Transverse colon (tissue), 3 donors: ENCODE measurements at regions not wholly inside any gene's neighbourhood (a gene's known extent, or its start where the extent isn't known, plus 50 kb on each side); places are given as distances from the start of the nearest gene placed in this dataset.

Experiments used
- EP300 ChIP-seq: sonication (generic); formaldehyde crosslinking; IDR thresholded peaks from one replicate; pipeline ENCODE4 v1.6.1; 2017; ENCODE audit warnings: antibody characterized with exemption, low read depth
- TF ChIP-seq, protein P1 (sequence below), 5 experiments: fragments of 200-600 bp in 3 of 5; fragments of 450-650 bp in 2 of 5; sonication (generic) in 3 of 5; IDR thresholded peaks; 1 replicate in 2 of 5; 2 replicates in 3 of 5; pipeline ENCODE4 v1.5.1; 2016 to 2017; ENCODE audit warnings: antibody characterized with exemption in 5 of 5, inconsistent platforms in 3 of 5, mild to moderate bottlenecking in 2 of 5, moderate library complexity in 1 of 5

DNA sequence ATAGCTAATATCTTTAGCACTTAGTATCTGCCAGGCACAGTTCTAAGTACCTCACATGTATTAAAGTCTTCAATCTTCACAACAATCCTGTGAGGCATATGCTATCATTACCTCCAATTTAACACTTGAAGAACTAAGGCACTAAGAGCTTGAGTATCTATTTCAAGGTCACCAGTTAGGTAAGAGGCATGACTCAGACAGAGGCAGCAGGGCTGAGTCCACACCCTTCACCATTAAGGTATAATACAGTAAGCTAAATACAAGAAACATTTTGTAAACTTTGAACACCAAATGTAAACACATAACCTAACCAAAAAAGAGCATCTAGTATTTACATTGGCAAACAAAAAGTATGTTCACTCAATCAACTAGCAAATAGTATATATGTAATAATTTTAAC is 1410.9 kb downstream of the PCDH18 start:
- TF ChIP-seq EP300 = no peak
- TF ChIP-seq, protein P1, sequence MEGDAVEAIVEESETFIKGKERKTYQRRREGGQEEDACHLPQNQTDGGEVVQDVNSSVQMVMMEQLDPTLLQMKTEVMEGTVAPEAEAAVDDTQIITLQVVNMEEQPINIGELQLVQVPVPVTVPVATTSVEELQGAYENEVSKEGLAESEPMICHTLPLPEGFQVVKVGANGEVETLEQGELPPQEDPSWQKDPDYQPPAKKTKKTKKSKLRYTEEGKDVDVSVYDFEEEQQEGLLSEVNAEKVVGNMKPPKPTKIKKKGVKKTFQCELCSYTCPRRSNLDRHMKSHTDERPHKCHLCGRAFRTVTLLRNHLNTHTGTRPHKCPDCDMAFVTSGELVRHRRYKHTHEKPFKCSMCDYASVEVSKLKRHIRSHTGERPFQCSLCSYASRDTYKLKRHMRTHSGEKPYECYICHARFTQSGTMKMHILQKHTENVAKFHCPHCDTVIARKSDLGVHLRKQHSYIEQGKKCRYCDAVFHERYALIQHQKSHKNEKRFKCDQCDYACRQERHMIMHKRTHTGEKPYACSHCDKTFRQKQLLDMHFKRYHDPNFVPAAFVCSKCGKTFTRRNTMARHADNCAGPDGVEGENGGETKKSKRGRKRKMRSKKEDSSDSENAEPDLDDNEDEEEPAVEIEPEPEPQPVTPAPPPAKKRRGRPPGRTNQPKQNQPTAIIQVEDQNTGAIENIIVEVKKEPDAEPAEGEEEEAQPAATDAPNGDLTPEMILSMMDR (IDR thresholded peaks at IDR 0.05) = no peak
